ENCODE measurements at regions not wholly inside any gene's neighbourhood (a gene's known extent, or its start where the extent isn't known, plus 50 kb on each side); places are given as distances from the start of the nearest gene placed in this dataset.
A peak's percentile ranks its signal among the peaks of the same experiment; 100 is the strongest.
"Not testable (repeated sequence)": the region's sequence is repeated elsewhere in the genome, so short reads cannot be mapped to it uniquely, and the experiment has no call there.

- H3K4me3 Mint-ChIP-seq = no peak overlapping the region
- no peak for ATAC-seq
Observed at GRCh38 chr1:218513328-218513727, 168.2 kb downstream of the TGFB2 start.

GRCh38 chr1:218514689-218515088 is 169.6 kb downstream of the TGFB2 start:
- peaks cover 12% of the 10 kb centered on the region for H3K27me3 Mint-ChIP-seq
- no peak for DNase-seq
- ChIA-PET CTCF (no interaction called here), POLR2A (no interaction called here)
- no peaks in the 10 kb centered on the region for H3K4me1 Mint-ChIP-seq
- no peaks in the 10 kb centered on the region for H3K36me3 Mint-ChIP-seq (ENCODE audit: low read depth)
- no peak overlapping the region for H3K27ac Mint-ChIP-seq
- intact Hi-C loops (cut with DNase I, micrococcal nuclease) = no loop called here
- no peak for ATAC-seq
- H3K9me3 Mint-ChIP-seq (ENCODE audit: low read depth) = peaks cover 2% of the 10 kb centered on the region
- no peak overlapping the region for H3K4me3 Mint-ChIP-seq

More at GRCh38 chr1:218513328-218513727, 168.2 kb downstream of the TGFB2 start:
- no peak for DNase-seq
- ChIA-PET POLR2A (no interaction called here), CTCF (interaction anchor here (0.6 kb wide), 1 partner anchor 93 kb away, joined by 4 read pairs; no protein-coding TSS in a partner anchor)
- intact Hi-C loops (cut with DNase I, micrococcal nuclease) = no loop called here
- Mint-ChIP-seq H3K36me3 (ENCODE audit: low read depth) (no peaks in the 10 kb centered on the region), H3K4me1 (no peaks in the 10 kb centered on the region), H3K27ac (no peak overlapping the region), H3K9me3 (ENCODE audit: low read depth) (peaks cover 2% of the 10 kb centered on the region), H3K27me3 (peaks cover 8% of the 10 kb centered on the region)

GRCh38 chr1:218516526-218516925 is 171.4 kb downstream of the TGFB2 start:
- Mint-ChIP-seq H3K4me1 (no peaks in the 10 kb centered on the region), H3K27me3 (peaks cover 18% of the 10 kb centered on the region), H3K36me3 (ENCODE audit: low read depth) (no peaks in the 10 kb centered on the region), H3K27ac (no peak overlapping the region), H3K9me3 (ENCODE audit: low read depth) (peaks cover 2% of the 10 kb centered on the region), H3K4me3 (no peak overlapping the region)
- ATAC-seq = no peak
- ChIA-PET CTCF (interaction anchor here (1.6 kb wide), 1 partner anchor 187 kb away, joined by 7 read pairs; no protein-coding TSS in a partner anchor), POLR2A (no interaction called here)
- DNase-seq = no peak
- intact Hi-C loops (cut with DNase I, micrococcal nuclease) = no loop called here

- ChIA-PET POLR2A (no interaction called here), CTCF (interaction anchor here (1.6 kb wide), 1 partner anchor 188 kb away, joined by 7 read pairs; no protein-coding TSS in a partner anchor)
- Mint-ChIP-seq H3K36me3 (ENCODE audit: low read depth) (no peaks in the 10 kb centered on the region), H3K27ac (no peak overlapping the region), H3K4me3 (no peak overlapping the region), H3K27me3 (peaks cover 18% of the 10 kb centered on the region), H3K9me3 (ENCODE audit: low read depth) (no peaks in the 10 kb centered on the region), H3K4me1 (no peaks in the 10 kb centered on the region)
- intact Hi-C loops (cut with DNase I, micrococcal nuclease) = no loop called here
- DNase-seq (no peak), ATAC-seq (no peak)
Observed at GRCh38 chr1:218517459-218517858, 172.3 kb downstream of the TGFB2 start.

- no peak overlapping the region for H3K4me3 Mint-ChIP-seq
- DNase-seq (no peak), ATAC-seq (no peak)
- H3K9me3 Mint-ChIP-seq (ENCODE audit: low read depth) = no peaks in the 10 kb centered on the region
- no peak overlapping the region for H3K27ac Mint-ChIP-seq
- intact Hi-C loops (cut with DNase I, micrococcal nuclease) = no loop called here
- ChIA-PET POLR2A (no interaction called here), CTCF (no interaction called here)
- H3K4me1 Mint-ChIP-seq = no peaks in the 10 kb centered on the region
- H3K27me3 Mint-ChIP-seq = peaks cover 18% of the 10 kb centered on the region
- H3K36me3 Mint-ChIP-seq (ENCODE audit: low read depth) = no peaks in the 10 kb centered on the region
Observed at GRCh38 chr1:218518216-218518740, 173.1 kb downstream of the TGFB2 start.

GRCh38 chr1:218520646-218521045 is 175.5 kb downstream of the TGFB2 start:
- ATAC-seq; H3K9me3 Mint-ChIP-seq (ENCODE audit: low read depth); POLR2A ChIA-PET; H3K4me3 Mint-ChIP-seq; H3K4me1 Mint-ChIP-seq; DNase-seq; H3K36me3 Mint-ChIP-seq (ENCODE audit: low read depth); H3K27ac Mint-ChIP-seq: not testable (repeated sequence)
- CTCF ChIA-PET = interaction anchor here (0.6 to 1.4 kb wide), 4 partner anchors 98 to 261 kb away, joined by 3 to 5 read pairs (median 4); no protein-coding TSS in a partner anchor
- peaks cover 18% of the 10 kb centered on the region for H3K27me3 Mint-ChIP-seq
- intact Hi-C loops (cut with DNase I, micrococcal nuclease) = loop anchor here (1.0 kb wide), 2 partner anchors 181 to 190 kb away; no protein-coding TSS in a partner anchor

- peak; percentile 64 for DNase-seq
- ChIA-PET POLR2A (no interaction called here), CTCF (interaction anchor here (0.9 to 1.4 kb wide), 3 partner anchors 132 to 261 kb away, joined by 3 to 5 read pairs (median 4); no protein-coding TSS in a partner anchor)
- Mint-ChIP-seq H3K9me3 (ENCODE audit: low read depth) (no peaks in the 10 kb centered on the region), H3K36me3 (ENCODE audit: low read depth) (no peaks in the 10 kb centered on the region), H3K27ac (no peak overlapping the region), H3K27me3 (peaks cover 16% of the 10 kb centered on the region), H3K4me1 (no peaks in the 10 kb centered on the region), H3K4me3 (no peak overlapping the region)
- intact Hi-C loops (cut with DNase I, micrococcal nuclease) = loop anchor here (1.0 kb wide), 2 partner anchors 182 to 191 kb away; no protein-coding TSS in a partner anchor
- ATAC-seq = no peak
Observed at GRCh38 chr1:218521414-218522169, 176.5 kb downstream of the TGFB2 start.

- CTCF ChIA-PET = interaction anchor here (0.7 kb wide), 1 partner anchor 194 kb away, joined by 4 read pairs; no protein-coding TSS in a partner anchor
- POLR2A ChIA-PET = no interaction called here
- DNase-seq = no peak
- Mint-ChIP-seq H3K36me3 (ENCODE audit: low read depth) (no peaks in the 10 kb centered on the region), H3K4me1 (no peaks in the 10 kb centered on the region), H3K27ac (no peak overlapping the region), H3K27me3 (peaks cover 15% of the 10 kb centered on the region), H3K4me3 (no peak overlapping the region), H3K9me3 (ENCODE audit: low read depth) (no peaks in the 10 kb centered on the region)
- ATAC-seq = no peak
- intact Hi-C loops (cut with DNase I, micrococcal nuclease) = no loop called here
Observed at GRCh38 chr1:218524526-218524925, 179.4 kb downstream of the TGFB2 start.

- ChIA-PET CTCF (interaction anchor here (0.7 kb wide), 1 partner anchor 195 kb away, joined by 4 read pairs; no protein-coding TSS in a partner anchor), POLR2A (no interaction called here)
- ATAC-seq = no peak
- H3K36me3 Mint-ChIP-seq (ENCODE audit: low read depth) = no peaks in the 10 kb centered on the region
- DNase-seq = no peak
- peaks cover 15% of the 10 kb centered on the region for H3K27me3 Mint-ChIP-seq
- no peak overlapping the region for H3K27ac Mint-ChIP-seq
- no peaks in the 10 kb centered on the region for H3K4me1 Mint-ChIP-seq
- H3K9me3 Mint-ChIP-seq (ENCODE audit: low read depth) = no peaks in the 10 kb centered on the region
- no peak overlapping the region for H3K4me3 Mint-ChIP-seq
- intact Hi-C loops (cut with DNase I, micrococcal nuclease) = no loop called here
Observed at GRCh38 chr1:218525031-218525430, 179.9 kb downstream of the TGFB2 start.

- CTCF ChIA-PET = interaction anchor here (0.7 kb wide), 1 partner anchor 196 kb away, joined by 4 read pairs; no protein-coding TSS in a partner anchor
- Mint-ChIP-seq H3K27ac (no peak overlapping the region), H3K4me1 (no peaks in the 10 kb centered on the region), H3K36me3 (ENCODE audit: low read depth) (no peaks in the 10 kb centered on the region), H3K9me3 (ENCODE audit: low read depth) (no peaks in the 10 kb centered on the region), H3K27me3 (peaks cover 12% of the 10 kb centered on the region), H3K4me3 (no peak overlapping the region)
- intact Hi-C loops (cut with DNase I, micrococcal nuclease) = no loop called here
- DNase-seq (no peak), ATAC-seq (no peak)
- POLR2A ChIA-PET = no interaction called here
Observed at GRCh38 chr1:218525451-218526197, 180.5 kb downstream of the TGFB2 start.

GRCh38 chr1:218526198-218526580 is 181.1 kb downstream of the TGFB2 start:
- Mint-ChIP-seq H3K4me3 (no peak overlapping the region), H3K9me3 (ENCODE audit: low read depth) (no peaks in the 10 kb centered on the region), H3K27me3 (peaks cover 9% of the 10 kb centered on the region), H3K27ac (no peak overlapping the region), H3K4me1 (no peaks in the 10 kb centered on the region), H3K36me3 (ENCODE audit: low read depth) (no peaks in the 10 kb centered on the region)
- DNase-seq (no peak), ATAC-seq (no peak)
- intact Hi-C loops (cut with DNase I, micrococcal nuclease) = no loop called here
- ChIA-PET CTCF (no interaction called here), POLR2A (no interaction called here)

All from activated CD4-positive, alpha-beta T cell treated with anti-CD3 and anti-CD28 coated beads for 36 hours (primary cell).